HG03103 (cell line): ENCODE measurements at regions not wholly inside any gene's neighbourhood (a gene's known extent, or its start where the extent isn't known, plus 50 kb on each side); places are given as distances from the start of the nearest gene placed in this dataset.
"Not testable (repeated sequence)": the region's sequence is repeated elsewhere in the genome, so short reads cannot be mapped to it uniquely, and the experiment has no call there.

Source experiments
- ATAC-seq: cut with Tn5 transposase; IDR thresholded peaks from one replicate; pipeline ENCODE4 v1.9.1; 2021; ENCODE audit warnings: low read depth; ENCODE audit not compliant: unreplicated experiment

- ATAC-seq, result no peak
Measured at GRCh38 chr2:128591022-128591860, 272.6 kb upstream of the HS6ST1 start.

GRCh38 chr2:128591861-128592822, 273.5 kb upstream of the HS6ST1 start:
- no peak for ATAC-seq

GRCh38 chr2:128593518-128593878, 274.8 kb upstream of the HS6ST1 start:
- ATAC-seq, result no peak

GRCh38 chr2:128593879-128594650, 275.4 kb upstream of the HS6ST1 start:
- ATAC-seq, result no peak

- no peak for ATAC-seq
Measured at GRCh38 chr2:128594651-128594910, 275.9 kb upstream of the HS6ST1 start.

GRCh38 chr2:128594953-128595677, 276.4 kb upstream of the HS6ST1 start:
- no peak for ATAC-seq

- no peak for ATAC-seq
Measured at GRCh38 chr2:128595763-128596395, 277.2 kb upstream of the HS6ST1 start.

GRCh38 chr2:128596396-128597120, 277.9 kb upstream of the HS6ST1 start:
- ATAC-seq, result no peak

- ATAC-seq, result no peak
Measured at GRCh38 chr2:128597121-128597762, 278.6 kb upstream of the HS6ST1 start.

GRCh38 chr2:128598260-128598659, 279.6 kb upstream of the HS6ST1 start:
- not testable (repeated sequence) for ATAC-seq

- no peak for ATAC-seq
Measured at GRCh38 chr2:128598862-128599441, 280.3 kb upstream of the HS6ST1 start.

- no peak for ATAC-seq
Measured at GRCh38 chr2:128599700-128600099, 281.0 kb upstream of the HS6ST1 start.

GRCh38 chr2:128600581-128601297, 282.1 kb upstream of the HS6ST1 start:
- ATAC-seq, result no peak

- ATAC-seq, result no peak
Measured at GRCh38 chr2:128601298-128602037, 282.8 kb upstream of the HS6ST1 start.

- no peak for ATAC-seq
Measured at GRCh38 chr2:128602038-128602698, 283.5 kb upstream of the HS6ST1 start.

- no peak for ATAC-seq
Measured at GRCh38 chr2:128602699-128603101, 284.0 kb upstream of the HS6ST1 start.
